HCT116 (cell line): ENCODE measurements at regions not wholly inside any gene's neighbourhood (a gene's known extent, or its start where the extent isn't known, plus 50 kb on each side); places are given as distances from the start of the nearest gene placed in this dataset.

ENCODE experiments used
- ATAC-seq: fragments of 200-7000 bp; cut with Tn5 transposase; 2 replicates; pipeline ENCODE4 v1.9.1; 2020; ENCODE audit warnings: mild to moderate bottlenecking, moderate library complexity
- BruUV-seq: library from RNA; stranded (reverse); fragments of 400-500 nt; replicated peaks from 2 replicates; lab custom pipeline; 2021; lab: Mats Ljungman, UMichigan
- CTCF ChIA-PET: fragments of 300-600 bp; sonication (Branson Sonifier 250); formaldehyde crosslinking; loops from one replicate; lab custom pipeline; 2021; ENCODE audit warnings: antibody characterized with exemption; lab: Charles Lee
- POLR2A ChIA-PET: fragments of 300-600, 350-600 bp; sonication (Branson Sonifier 250); formaldehyde crosslinking; loops from one replicate; lab custom pipeline; 2021; ENCODE audit warnings: antibody characterized with exemption; lab: Charles Lee
- RAD21 ChIA-PET, 2 experiments: fragments of 300-600 bp; sonication (Branson Sonifier 250); formaldehyde crosslinking; loops; one replicate each; lab custom pipeline; 2023; ENCODE audit warnings: low total read pairs in 2 of 2; ENCODE audit not compliant: uncharacterized antibody in 2 of 2, unreplicated experiment in 2 of 2, low non-redundant PET in 1 of 2; lab: Charles Lee
- DNase-seq: peaks from one replicate; pipeline ENCODE4 v3.0.0-alpha.2; 2010; ENCODE audit warnings: low read depth, low spot score
- H2AFZ ChIP-seq: fragments of 200-600 bp; shearing (Covaris generic), sonication (generic); 2 replicates; pipeline ENCODE4 v1.6.1; 2017; ENCODE audit warnings: low read depth, mixed run types, mixed read lengths, antibody characterized with exemption, low read length; ENCODE audit not compliant: poor library complexity, severe bottlenecking
- H3K27ac ChIP-seq: 2 replicates; pipeline ENCODE4 v1.5.1; 2012; ENCODE audit warnings: low read depth, low read length
- H3K27me3 ChIP-seq: fragments of 200-600 bp; sonication (generic); 2 replicates; pipeline ENCODE4 v1.6.1; 2016; ENCODE audit warnings: mixed run types, low read length, mixed read lengths; ENCODE audit not compliant: insufficient read depth
- H3K36me3 ChIP-seq, 2 experiments: fragments of 200-500 bp in 1 of 2; fragments of 200-600 bp in 1 of 2; sonication (Bioruptor generic) in 1 of 2; sonication (generic) in 1 of 2; 2 replicates each; pipeline versions ENCODE4 v1.5.1 to v1.6.1; 2014 to 2016; ENCODE audit warnings: low read length in 2 of 2, inconsistent platforms in 1 of 2, mixed read lengths in 1 of 2, mixed run types in 1 of 2; ENCODE audit not compliant: insufficient read depth in 2 of 2, control insufficient read depth in 1 of 2
- H3K4me1 ChIP-seq, 2 experiments: fragments of 200-600 bp in 1 of 2; sonication (generic) in 1 of 2; 2 replicates each; pipeline versions ENCODE4 v1.5.1 to v1.6.1; 2012 to 2017; ENCODE audit warnings: low read length in 2 of 2, inconsistent platforms in 1 of 2, mild to moderate bottlenecking in 1 of 2, mixed read lengths in 1 of 2, mixed run types in 1 of 2, moderate library complexity in 1 of 2; ENCODE audit not compliant: insufficient read depth in 2 of 2, control insufficient read depth in 1 of 2
- H3K4me2 ChIP-seq: fragments of 200-600 bp; sonication (generic); 2 replicates; pipeline ENCODE4 v1.6.1; 2017; ENCODE audit warnings: mixed run types, low read length, mixed read lengths
- H3K4me3 ChIP-seq, 2 experiments: fragments of 200-600 bp in 1 of 2; sonication (generic) in 1 of 2; replicated peaks in 1 of 2; 2 replicates each; pipeline ENCODE4 v1.5.1; 2011 to 2016; ENCODE audit warnings: low read length in 2 of 2, control low read depth in 1 of 2, low read depth in 1 of 2, mild to moderate bottlenecking in 1 of 2, mixed read lengths in 1 of 2, mixed run types in 1 of 2
- H3K79me2 ChIP-seq: fragments of 200-600 bp; sonication (generic); 2 replicates; pipeline ENCODE4 v1.6.1; 2017; ENCODE audit warnings: mild to moderate bottlenecking, mixed run types, low read length, moderate library complexity, mixed read lengths; ENCODE audit not compliant: insufficient read depth
- H3K9ac ChIP-seq: fragments of 200-600 bp; sonication (generic); 2 replicates; pipeline ENCODE4 v1.6.1; 2016; ENCODE audit warnings: low read length, mixed read lengths
- H3K9me2 ChIP-seq: fragments of 200-600 bp; sonication (generic), shearing (Covaris generic); 2 replicates; pipeline ENCODE4 v1.6.1; 2017; ENCODE audit warnings: mixed run types, mild to moderate bottlenecking, moderate library complexity; ENCODE audit not compliant: insufficient read depth
- H3K9me3 ChIP-seq, 2 experiments: fragments of 200-500 bp in 1 of 2; fragments of 200-600 bp in 1 of 2; sonication (Bioruptor generic) in 1 of 2; sonication (generic) in 1 of 2; 2 replicates each; pipeline ENCODE4 v1.6.1; 2014 to 2017; ENCODE audit warnings: low read length in 2 of 2, mixed read lengths in 2 of 2, inconsistent platforms in 1 of 2, low read depth in 1 of 2, mild to moderate bottlenecking in 1 of 2, mixed run types in 1 of 2, moderate library complexity in 1 of 2; ENCODE audit not compliant: control insufficient read depth in 1 of 2, insufficient read depth in 1 of 2
- H4K20me1 ChIP-seq: fragments of 200-600 bp; sonication (generic), shearing (Covaris generic); 2 replicates; pipeline ENCODE4 v1.6.1; 2017; ENCODE audit warnings: mixed run types, mild to moderate bottlenecking, moderate library complexity; ENCODE audit not compliant: insufficient read depth
- ATF3 ChIP-seq: IDR thresholded peaks from 2 replicates; pipeline ENCODE4 v1.6.1; 2012
- CBX3 ChIP-seq: IDR thresholded peaks from 2 replicates; pipeline ENCODE4 v1.6.1; 2012; ENCODE audit warnings: low read depth
- CTCF ChIP-seq, 3 experiments: fragments of 200-600 bp in 1 of 3; sonication (generic) in 1 of 3; IDR thresholded peaks in 2 of 3; conservative IDR thresholded peaks in 1 of 3; 2 replicates each; pipeline ENCODE4 v1.5.1; 2012 to 2017; ENCODE audit warnings: low read depth in 2 of 3, low read length in 2 of 3, antibody characterized with exemption in 1 of 3, borderline replicate concordance in 1 of 3, control low read depth in 1 of 3, mild to moderate bottlenecking in 1 of 3, mixed read lengths in 1 of 3, mixed run types in 1 of 3, moderate library complexity in 1 of 3; ENCODE audit not compliant: insufficient read depth in 1 of 3
- ELF1 ChIP-seq: IDR thresholded peaks from 2 replicates; pipeline ENCODE4 v1.6.1; 2012; ENCODE audit warnings: low read depth, borderline replicate concordance
- EZH2phosphoT487 ChIP-seq: fragments of 200-600 bp; IDR thresholded peaks from 2 replicates; pipeline ENCODE4 v1.6.1; 2018; ENCODE audit warnings: antibody characterized with exemption, borderline replicate concordance
- POLR2AphosphoS5 ChIP-seq: IDR thresholded peaks from 2 replicates; pipeline ENCODE4 v1.6.1; 2011; ENCODE audit warnings: mild to moderate bottlenecking, low read depth, low read length, moderate library complexity
- REST ChIP-seq: IDR thresholded peaks from 2 replicates; pipeline ENCODE4 v1.6.1; 2012; ENCODE audit warnings: low read depth
- SRF ChIP-seq: IDR thresholded peaks from 2 replicates; pipeline ENCODE4 v1.6.1; 2012; ENCODE audit warnings: low read depth
- TCF7L2 ChIP-seq: IDR thresholded peaks from 2 replicates; pipeline ENCODE4 v1.7.0; 2011; ENCODE audit warnings: borderline replicate concordance, inconsistent platforms; ENCODE audit not compliant: insufficient read depth, insufficient read length; ENCODE audit errors: extremely low read depth
- YY1 ChIP-seq: IDR thresholded peaks from 2 replicates; pipeline ENCODE4 v1.6.1; 2011; ENCODE audit warnings: low read length, low read depth, moderate library complexity, mild to moderate bottlenecking; ENCODE audit not compliant: insufficient replicate concordance; ENCODE audit errors: extremely low read depth
- ZBTB33 ChIP-seq: IDR thresholded peaks from 2 replicates; pipeline ENCODE4 v1.6.1; 2011; ENCODE audit warnings: mild to moderate bottlenecking, low read length, moderate library complexity; ENCODE audit not compliant: insufficient replicate concordance; ENCODE audit errors: extremely low read depth
- ZFX ChIP-seq: fragments of 450-650 bp; IDR thresholded peaks from 2 replicates; pipeline ENCODE4 v1.6.1; 2017
- ZNF274 ChIP-seq: fragments of 200-500 bp; sonication (Bioruptor generic); IDR thresholded peaks from 2 replicates; pipeline ENCODE4 v1.6.1; 2014; ENCODE audit warnings: mild to moderate bottlenecking, low read depth, low read length, inconsistent platforms
- intact Hi-C: fragments of 100-400 bp; cut with micrococcal nuclease; formaldehyde crosslinking; loops from 2 replicates; pipeline ENCODE4 v1.10.0; 2022

GRCh38 chr5:100731768-100732167 is 171.3 kb downstream of the ST8SIA4 start:
- no peaks in the 10 kb centered on the region for H3K9me3 ChIP-seq
- H3K27me3 ChIP-seq: no peaks in the 10 kb centered on the region
- no TSS peak for BruUV-seq
- H3K9me2 ChIP-seq: no peaks in the 10 kb centered on the region
- H3K4me1 ChIP-seq: no peaks in the 10 kb centered on the region
- H4K20me1 ChIP-seq: no peaks in the 10 kb centered on the region
- H3K4me3 ChIP-seq: no peak overlapping the region
- ChIA-PET CTCF (no interaction called here), RAD21 (no interaction called here), POLR2A (no interaction called here)
- H3K9ac ChIP-seq: no peak overlapping the region
- H3K4me2 ChIP-seq: no peak overlapping the region
- intact Hi-C loops: no loop called here
- no peak overlapping the region for H2AFZ ChIP-seq
- ATAC-seq (no peak), DNase-seq (no peak)
- H3K27ac ChIP-seq: no peak overlapping the region
- H3K79me2 ChIP-seq: no peaks in the 10 kb centered on the region
- TF ChIP-seq CBX3: no peak
- TF ChIP-seq YY1: no peak
- TF ChIP-seq POLR2AphosphoS5: no peak
- no peak for TF ChIP-seq CTCF (IDR thresholded peaks at IDR 0.05 in 2 of 3, conservative IDR thresholded peaks at IDR 0.05 in 1 of 3; ENCODE audit: borderline replicate concordance in 1 of 3, insufficient read depth in 1 of 3, low read depth in 2 of 3, low read length in 2 of 3)
- no peak for TF ChIP-seq TCF7L2
- no peak for TF ChIP-seq REST
- no peak for TF ChIP-seq EZH2phosphoT487
- TF ChIP-seq ATF3: no peak
- no peak for TF ChIP-seq ZNF274
- no peak for TF ChIP-seq ZBTB33
- no peak for TF ChIP-seq ZFX
- no peak for TF ChIP-seq SRF
- no peak for TF ChIP-seq ELF1
- no peaks in the 10 kb centered on the region for H3K36me3 ChIP-seq
